ENCODE measurements at regions not wholly inside any gene's neighbourhood (a gene's known extent, or its start where the extent isn't known, plus 50 kb on each side); places are given as distances from the start of the nearest gene placed in this dataset.

- Histone ChIP-seq H3K4me2 (ENCODE audit: extremely low read depth, insufficient read depth, low read length) (no peak overlapping the region), H3K36me3 (ENCODE audit: control insufficient read depth, insufficient read depth, low read length) (no peaks in the 10 kb centered on the region), H3K9ac (ENCODE audit: insufficient read depth, low read length) (no peak overlapping the region), H4K20me1 (ENCODE audit: control insufficient read depth, extremely low read depth, insufficient read depth, low read length) (no peaks in the 10 kb centered on the region), H3K27me3 (ENCODE audit: control insufficient read depth, insufficient read depth, low read length) (no peaks in the 10 kb centered on the region), H2AFZ (ENCODE audit: low read length) (no peak overlapping the region), H3K4me3 (replicated peaks in 1 of 4; ENCODE audit: control extremely low read depth in 1 of 4, insufficient read depth in 1 of 4, low read depth in 3 of 4, low read length in 4 of 4) (no peak overlapping the region), H3K4me1 (ENCODE audit: control insufficient read depth, extremely low read depth, insufficient read depth, low read length) (no peaks in the 10 kb centered on the region), H3K27ac (ENCODE audit: insufficient read depth, low read length) (no peak overlapping the region), H3K79me2 (ENCODE audit: control insufficient read depth, insufficient read depth, low read length) (no peaks in the 10 kb centered on the region), H3K9me3 (ENCODE audit: control insufficient read depth, insufficient read depth, low read depth, low read length) (no peaks in the 10 kb centered on the region)
- TF ChIP-seq CTCF (conservative IDR thresholded peaks at IDR 0.05 in 1 of 2, IDR thresholded peaks at IDR 0.05 in 1 of 2; ENCODE audit: low read depth in 1 of 2, low read length in 2 of 2) (no peak), EZH2 (IDR thresholded peaks at IDR 0.05; ENCODE audit: low read length, missing control alignments) (no peak)
- no peak for DNase-seq (ENCODE audit: low read depth in 2 of 2)
These were observed 239.9 kb upstream of the TNRC6C start for GRCh38 chr17:77718669-77718961.

GRCh38 chr17:77719806-77720205 lies 238.7 kb upstream of the TNRC6C start:
- Histone ChIP-seq H3K27me3 (ENCODE audit: control insufficient read depth, insufficient read depth, low read length) (no peaks in the 10 kb centered on the region), H3K4me1 (ENCODE audit: control insufficient read depth, extremely low read depth, insufficient read depth, low read length) (no peaks in the 10 kb centered on the region)

GRCh38 chr17:77720946-77721845 lies 237.3 kb upstream of the TNRC6C start:
- H3K27ac ChIP-seq (ENCODE audit: insufficient read depth, low read length) = no peak overlapping the region
- no peak overlapping the region for H3K4me2 ChIP-seq (ENCODE audit: extremely low read depth, insufficient read depth, low read length)
- no peak for DNase-seq (ENCODE audit: low read depth in 2 of 2)
- no peaks in the 10 kb centered on the region for H3K9me3 ChIP-seq (ENCODE audit: control insufficient read depth, insufficient read depth, low read depth, low read length)
- H3K9ac ChIP-seq (ENCODE audit: insufficient read depth, low read length) = no peak overlapping the region
- no peaks in the 10 kb centered on the region for H3K27me3 ChIP-seq (ENCODE audit: control insufficient read depth, insufficient read depth, low read length)
- no peaks in the 10 kb centered on the region for H3K79me2 ChIP-seq (ENCODE audit: control insufficient read depth, insufficient read depth, low read length)
- no peaks in the 10 kb centered on the region for H4K20me1 ChIP-seq (ENCODE audit: control insufficient read depth, extremely low read depth, insufficient read depth, low read length)
- no peak overlapping the region for H2AFZ ChIP-seq (ENCODE audit: low read length)
- H3K4me1 ChIP-seq (ENCODE audit: control insufficient read depth, extremely low read depth, insufficient read depth, low read length) = no peaks in the 10 kb centered on the region
- no peak overlapping the region for H3K4me3 ChIP-seq (replicated peaks in 1 of 4; ENCODE audit: control extremely low read depth in 1 of 4, insufficient read depth in 1 of 4, low read depth in 3 of 4, low read length in 4 of 4)
- no peaks in the 10 kb centered on the region for H3K36me3 ChIP-seq (ENCODE audit: control insufficient read depth, insufficient read depth, low read length)
- no peak for TF ChIP-seq EZH2 (IDR thresholded peaks at IDR 0.05; ENCODE audit: low read length, missing control alignments)
- no peak for TF ChIP-seq CTCF (conservative IDR thresholded peaks at IDR 0.05 in 1 of 2, IDR thresholded peaks at IDR 0.05 in 1 of 2; ENCODE audit: low read depth in 1 of 2, low read length in 2 of 2)

More at GRCh38 chr17:77719806-77720205, 238.7 kb upstream of the TNRC6C start:
- DNase-seq (ENCODE audit: low read depth in 2 of 2) = no peak
- Histone ChIP-seq H3K36me3 (ENCODE audit: control insufficient read depth, insufficient read depth, low read length) (no peaks in the 10 kb centered on the region), H4K20me1 (ENCODE audit: control insufficient read depth, extremely low read depth, insufficient read depth, low read length) (no peaks in the 10 kb centered on the region), H3K9me3 (ENCODE audit: control insufficient read depth, insufficient read depth, low read depth, low read length) (no peaks in the 10 kb centered on the region), H2AFZ (ENCODE audit: low read length) (no peak overlapping the region), H3K27ac (ENCODE audit: insufficient read depth, low read length) (no peak overlapping the region), H3K4me3 (replicated peaks in 1 of 4; ENCODE audit: control extremely low read depth in 1 of 4, insufficient read depth in 1 of 4, low read depth in 3 of 4, low read length in 4 of 4) (no peak overlapping the region), H3K4me2 (ENCODE audit: extremely low read depth, insufficient read depth, low read length) (no peak overlapping the region), H3K79me2 (ENCODE audit: control insufficient read depth, insufficient read depth, low read length) (no peaks in the 10 kb centered on the region), H3K9ac (ENCODE audit: insufficient read depth, low read length) (no peak overlapping the region)
- TF ChIP-seq EZH2 (IDR thresholded peaks at IDR 0.05; ENCODE audit: low read length, missing control alignments) = no peak
- no peak for TF ChIP-seq CTCF (conservative IDR thresholded peaks at IDR 0.05 in 1 of 2, IDR thresholded peaks at IDR 0.05 in 1 of 2; ENCODE audit: low read depth in 1 of 2, low read length in 2 of 2)
